Prostate gland (tissue), 2 donors: ENCODE measurements at regions not wholly inside any gene's neighbourhood (a gene's known extent, or its start where the extent isn't known, plus 50 kb on each side); places are given as distances from the start of the nearest gene placed in this dataset.

Experiments
- POLR2A ChIP-seq: fragments of 450-650 bp; IDR thresholded peaks from one replicate; pipeline ENCODE4 v1.6.1; 2016; ENCODE audit warnings: antibody characterized with exemption, mild to moderate bottlenecking
- TF ChIP-seq, protein P1 (sequence below), 4 experiments: fragments of 200-600 bp in 2 of 4; fragments of 450-650 bp in 2 of 4; sonication (generic) in 2 of 4; IDR thresholded peaks; 1 replicate in 3 of 4; 2 replicates in 1 of 4; pipeline ENCODE4 v1.5.1; 2016 to 2019; ENCODE audit warnings: antibody characterized with exemption in 4 of 4, mild to moderate bottlenecking in 2 of 4, moderate library complexity in 2 of 4

DNA sequence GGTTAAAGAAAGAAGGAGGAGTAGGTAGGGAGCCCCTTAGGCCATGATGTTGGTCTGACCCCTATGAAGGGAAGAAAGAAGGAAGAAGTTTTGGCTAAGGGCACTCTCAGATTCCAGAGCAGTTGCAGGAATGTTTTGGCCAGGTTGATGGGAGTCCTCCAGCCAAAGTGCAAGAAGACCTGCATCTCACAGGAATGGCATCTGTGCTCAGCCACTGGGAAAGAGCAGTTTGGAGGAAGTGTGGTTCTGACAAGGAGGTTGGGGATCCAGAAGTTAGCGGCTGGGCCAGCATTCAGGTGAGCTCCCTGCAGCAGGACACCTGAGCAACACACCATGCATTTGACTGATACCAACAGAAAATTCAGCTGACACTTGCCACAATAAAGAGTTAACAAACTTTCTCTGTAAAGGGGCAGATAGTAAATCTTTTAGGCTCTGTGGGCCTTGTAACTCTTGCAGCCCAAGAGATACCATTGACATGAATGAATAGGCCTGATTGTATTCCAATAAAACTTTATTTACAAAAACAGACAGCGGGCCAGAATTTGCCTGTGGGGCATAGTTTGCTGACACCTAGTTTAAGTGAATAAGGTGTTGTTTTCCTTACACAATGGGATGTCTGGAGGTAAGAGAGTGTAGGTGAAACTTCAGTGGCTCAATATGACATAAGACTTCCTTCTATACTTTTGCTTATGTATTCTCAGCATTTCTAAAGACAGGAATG is 71.0 kb downstream of the EDN1 start:
- TF ChIP-seq, protein P1, sequence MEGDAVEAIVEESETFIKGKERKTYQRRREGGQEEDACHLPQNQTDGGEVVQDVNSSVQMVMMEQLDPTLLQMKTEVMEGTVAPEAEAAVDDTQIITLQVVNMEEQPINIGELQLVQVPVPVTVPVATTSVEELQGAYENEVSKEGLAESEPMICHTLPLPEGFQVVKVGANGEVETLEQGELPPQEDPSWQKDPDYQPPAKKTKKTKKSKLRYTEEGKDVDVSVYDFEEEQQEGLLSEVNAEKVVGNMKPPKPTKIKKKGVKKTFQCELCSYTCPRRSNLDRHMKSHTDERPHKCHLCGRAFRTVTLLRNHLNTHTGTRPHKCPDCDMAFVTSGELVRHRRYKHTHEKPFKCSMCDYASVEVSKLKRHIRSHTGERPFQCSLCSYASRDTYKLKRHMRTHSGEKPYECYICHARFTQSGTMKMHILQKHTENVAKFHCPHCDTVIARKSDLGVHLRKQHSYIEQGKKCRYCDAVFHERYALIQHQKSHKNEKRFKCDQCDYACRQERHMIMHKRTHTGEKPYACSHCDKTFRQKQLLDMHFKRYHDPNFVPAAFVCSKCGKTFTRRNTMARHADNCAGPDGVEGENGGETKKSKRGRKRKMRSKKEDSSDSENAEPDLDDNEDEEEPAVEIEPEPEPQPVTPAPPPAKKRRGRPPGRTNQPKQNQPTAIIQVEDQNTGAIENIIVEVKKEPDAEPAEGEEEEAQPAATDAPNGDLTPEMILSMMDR (IDR thresholded peaks at IDR 0.05) = no peak
- TF ChIP-seq POLR2A = no peak
